Mucosa of rectum (tissue), 2 donors: ENCODE measurements at regions not wholly inside any gene's neighbourhood (a gene's known extent, or its start where the extent isn't known, plus 50 kb on each side); places are given as distances from the start of the nearest gene placed in this dataset.
"Not testable (repeated sequence)": the region's sequence is repeated elsewhere in the genome, so short reads cannot be mapped to it uniquely, and the experiment has no call there.

Experiments used
- H3K27ac ChIP-seq, 2 donors: one replicate each; pipeline ENCODE4 v1.7.0; 2013; ENCODE audit warnings: inconsistent platforms in 2 of 2, low read depth in 2 of 2, low read length in 2 of 2
- H3K27me3 ChIP-seq, 2 donors: one replicate each; pipeline ENCODE4 v1.7.0; 2013; ENCODE audit warnings: low read length in 2 of 2; ENCODE audit not compliant: control insufficient read depth in 2 of 2, insufficient read depth in 2 of 2
- H3K36me3 ChIP-seq, 2 donors: one replicate each; pipeline ENCODE4 v1.7.0; 2013; ENCODE audit warnings: low read length in 2 of 2; ENCODE audit not compliant: control insufficient read depth in 2 of 2, insufficient read depth in 2 of 2
- H3K4me1 ChIP-seq, 2 donors: one replicate each; pipeline ENCODE4 v1.7.0; 2013; ENCODE audit warnings: low read length in 2 of 2, mild to moderate bottlenecking in 1 of 2; ENCODE audit not compliant: control insufficient read depth in 2 of 2, insufficient read depth in 2 of 2
- H3K4me3 ChIP-seq, 2 donors: one replicate each; pipeline ENCODE4 v1.7.0; 2013; ENCODE audit warnings: low read length in 2 of 2
- H3K9ac ChIP-seq, 2 donors: one replicate each; pipeline ENCODE4 v1.7.0; 2013; ENCODE audit warnings: low read length in 2 of 2, low read depth in 1 of 2, mild to moderate bottlenecking in 1 of 2
- H3K9me3 ChIP-seq, 2 donors: one replicate each; pipeline ENCODE4 v1.7.0; 2013; ENCODE audit warnings: low read length in 2 of 2; ENCODE audit not compliant: control insufficient read depth in 2 of 2
- donor health status: healthy.
- donor health status: Normal muscosa, but diverticular disease.

- Histone ChIP-seq H3K27ac (no peak overlapping the region), H3K36me3 (no peaks in the 10 kb centered on the region), H3K9me3 (no peaks in the 10 kb centered on the region), H3K4me1 (no peaks in the 10 kb centered on the region), H3K4me3 (no peak overlapping the region), H3K9ac (no peak overlapping the region), H3K27me3 (no peaks in the 10 kb centered on the region)
These were observed 601.8 kb upstream of the ZFP42 start for GRCh38 chr4:187393531-187394344.

- Histone ChIP-seq H3K9me3 (no peaks in the 10 kb centered on the region), H3K27ac (no peak overlapping the region), H3K9ac (no peak overlapping the region), H3K36me3 (no peaks in the 10 kb centered on the region), H3K4me1 (no peaks in the 10 kb centered on the region), H3K4me3 (no peak overlapping the region), H3K27me3 (no peaks in the 10 kb centered on the region)
These were observed 599.5 kb upstream of the ZFP42 start for GRCh38 chr4:187396106-187396505.

GRCh38 chr4:187408447-187408846 lies 587.1 kb upstream of the ZFP42 start:
- not testable (repeated sequence) for H3K4me1 ChIP-seq, H3K9me3 ChIP-seq, H3K27ac ChIP-seq, H3K27me3 ChIP-seq, H3K4me3 ChIP-seq, H3K36me3 ChIP-seq, H3K9ac ChIP-seq

GRCh38 chr4:187413564-187414358 lies 581.8 kb upstream of the ZFP42 start:
- H3K9me3 ChIP-seq, result peaks cover 0 to 3% of the 10 kb centered on the region in 2 donors
- no peaks in the 10 kb centered on the region for H3K27me3 ChIP-seq
- H3K9ac ChIP-seq, result no peak overlapping the region
- H3K4me3 ChIP-seq, result no peak overlapping the region
- H3K4me1 ChIP-seq, result no peaks in the 10 kb centered on the region
- no peaks in the 10 kb centered on the region for H3K36me3 ChIP-seq
- no peak overlapping the region for H3K27ac ChIP-seq

GRCh38 chr4:187414716-187415115 lies 580.9 kb upstream of the ZFP42 start:
- H3K4me1 ChIP-seq, result no peaks in the 10 kb centered on the region
- peaks cover 0 to 3% of the 10 kb centered on the region in 2 donors for H3K9me3 ChIP-seq
- no peaks in the 10 kb centered on the region for H3K27me3 ChIP-seq
- no peaks in the 10 kb centered on the region for H3K36me3 ChIP-seq
- H3K4me3 ChIP-seq, result no peak overlapping the region
- no peak overlapping the region for H3K9ac ChIP-seq
- no peak overlapping the region for H3K27ac ChIP-seq

GRCh38 chr4:187415231-187415630 lies 580.3 kb upstream of the ZFP42 start:
- Histone ChIP-seq H3K27me3 (no peaks in the 10 kb centered on the region), H3K27ac (no peak overlapping the region), H3K9me3 (peaks cover 0 to 3% of the 10 kb centered on the region in 2 donors), H3K4me1 (no peaks in the 10 kb centered on the region), H3K4me3 (no peak overlapping the region), H3K36me3 (no peaks in the 10 kb centered on the region), H3K9ac (no peak overlapping the region)

GRCh38 chr4:187416216-187416615 lies 579.4 kb upstream of the ZFP42 start:
- no peaks in the 10 kb centered on the region for H3K27me3 ChIP-seq
- H3K4me3 ChIP-seq, result no peak overlapping the region
- H3K9ac ChIP-seq, result no peak overlapping the region

GRCh38 chr4:187417721-187418120 lies 577.9 kb upstream of the ZFP42 start:
- Histone ChIP-seq H3K4me3 (no peak overlapping the region), H3K9me3 (peaks cover 0 to 3% of the 10 kb centered on the region in 2 donors), H3K27me3 (no peaks in the 10 kb centered on the region), H3K9ac (no peak overlapping the region), H3K4me1 (no peaks in the 10 kb centered on the region), H3K27ac (no peak overlapping the region), H3K36me3 (no peaks in the 10 kb centered on the region)

More at GRCh38 chr4:187416216-187416615, 579.4 kb upstream of the ZFP42 start:
- Histone ChIP-seq H3K36me3 (no peaks in the 10 kb centered on the region), H3K4me1 (no peaks in the 10 kb centered on the region), H3K27ac (no peak overlapping the region), H3K9me3 (peaks cover 0 to 3% of the 10 kb centered on the region in 2 donors)

- H3K4me3 ChIP-seq, result no peak overlapping the region
- H3K9me3 ChIP-seq, result no peaks in the 10 kb centered on the region
- no peaks in the 10 kb centered on the region for H3K36me3 ChIP-seq
- H3K27me3 ChIP-seq, result no peaks in the 10 kb centered on the region
- H3K4me1 ChIP-seq, result no peaks in the 10 kb centered on the region
- H3K27ac ChIP-seq, result no peak overlapping the region
- H3K9ac ChIP-seq, result no peak overlapping the region
These were observed 572.9 kb upstream of the ZFP42 start for GRCh38 chr4:187422655-187423054.

GRCh38 chr4:187424636-187425035 lies 570.9 kb upstream of the ZFP42 start:
- H3K4me1 ChIP-seq, result no peaks in the 10 kb centered on the region
- H3K4me3 ChIP-seq, result no peak overlapping the region
- H3K36me3 ChIP-seq, result no peaks in the 10 kb centered on the region
- no peak overlapping the region for H3K9ac ChIP-seq
- H3K27ac ChIP-seq, result no peak overlapping the region
- no peaks in the 10 kb centered on the region for H3K9me3 ChIP-seq
- H3K27me3 ChIP-seq, result no peaks in the 10 kb centered on the region
